ENCODE measurements at regions not wholly inside any gene's neighbourhood (a gene's known extent, or its start where the extent isn't known, plus 50 kb on each side); places are given as distances from the start of the nearest gene placed in this dataset.

GRCh38 chr2:6381326-6381725 is 484.4 kb downstream of the CMPK2 start:
- no peak for TF ChIP-seq CTCF (conservative IDR thresholded peaks at IDR 0.05; ENCODE audit: low read depth, low read length)
- no peak overlapping the region for H3K4me3 ChIP-seq (ENCODE audit: low read depth, low read length)
- DNase-seq (ENCODE audit: low read depth), result no peak

- no peak overlapping the region for H3K4me3 ChIP-seq (ENCODE audit: low read depth, low read length)
- DNase-seq (ENCODE audit: low read depth), result no peak
- TF ChIP-seq CTCF (conservative IDR thresholded peaks at IDR 0.05; ENCODE audit: low read depth, low read length), result no peak
These were observed 481.4 kb downstream of the CMPK2 start for GRCh38 chr2:6384341-6384740.

- DNase-seq (ENCODE audit: low read depth), result no peak
- H3K4me3 ChIP-seq (ENCODE audit: low read depth, low read length), result no peak overlapping the region
- no peak for TF ChIP-seq CTCF (conservative IDR thresholded peaks at IDR 0.05; ENCODE audit: low read depth, low read length)
These were observed 473.4 kb downstream of the CMPK2 start for GRCh38 chr2:6392354-6392753.

- TF ChIP-seq CTCF (conservative IDR thresholded peaks at IDR 0.05; ENCODE audit: low read depth, low read length), result no peak
- DNase-seq (ENCODE audit: low read depth), result no peak
- H3K4me3 ChIP-seq (ENCODE audit: low read depth, low read length), result no peak overlapping the region
These were observed 472.7 kb downstream of the CMPK2 start for GRCh38 chr2:6392966-6393365.

GRCh38 chr2:6393819-6394218 is 471.9 kb downstream of the CMPK2 start:
- DNase-seq (ENCODE audit: low read depth), result no peak
- TF ChIP-seq CTCF (conservative IDR thresholded peaks at IDR 0.05; ENCODE audit: low read depth, low read length), result no peak
- no peak overlapping the region for H3K4me3 ChIP-seq (ENCODE audit: low read depth, low read length)

- H3K4me3 ChIP-seq (ENCODE audit: low read depth, low read length), result no peak overlapping the region
- TF ChIP-seq CTCF (conservative IDR thresholded peaks at IDR 0.05; ENCODE audit: low read depth, low read length), result no peak
- no peak for DNase-seq (ENCODE audit: low read depth)
These were observed 471.4 kb downstream of the CMPK2 start for GRCh38 chr2:6394276-6394675.

- no peak for TF ChIP-seq CTCF (conservative IDR thresholded peaks at IDR 0.05; ENCODE audit: low read depth, low read length)
- no peak overlapping the region for H3K4me3 ChIP-seq (ENCODE audit: low read depth, low read length)
- no peak for DNase-seq (ENCODE audit: low read depth)
These were observed 467.3 kb downstream of the CMPK2 start for GRCh38 chr2:6398421-6398820.

All from choroid plexus epithelial cell (primary cell).